ENCODE measurements at regions not wholly inside any gene's neighbourhood (a gene's known extent, or its start where the extent isn't known, plus 50 kb on each side); places are given as distances from the start of the nearest gene placed in this dataset.

DNA sequence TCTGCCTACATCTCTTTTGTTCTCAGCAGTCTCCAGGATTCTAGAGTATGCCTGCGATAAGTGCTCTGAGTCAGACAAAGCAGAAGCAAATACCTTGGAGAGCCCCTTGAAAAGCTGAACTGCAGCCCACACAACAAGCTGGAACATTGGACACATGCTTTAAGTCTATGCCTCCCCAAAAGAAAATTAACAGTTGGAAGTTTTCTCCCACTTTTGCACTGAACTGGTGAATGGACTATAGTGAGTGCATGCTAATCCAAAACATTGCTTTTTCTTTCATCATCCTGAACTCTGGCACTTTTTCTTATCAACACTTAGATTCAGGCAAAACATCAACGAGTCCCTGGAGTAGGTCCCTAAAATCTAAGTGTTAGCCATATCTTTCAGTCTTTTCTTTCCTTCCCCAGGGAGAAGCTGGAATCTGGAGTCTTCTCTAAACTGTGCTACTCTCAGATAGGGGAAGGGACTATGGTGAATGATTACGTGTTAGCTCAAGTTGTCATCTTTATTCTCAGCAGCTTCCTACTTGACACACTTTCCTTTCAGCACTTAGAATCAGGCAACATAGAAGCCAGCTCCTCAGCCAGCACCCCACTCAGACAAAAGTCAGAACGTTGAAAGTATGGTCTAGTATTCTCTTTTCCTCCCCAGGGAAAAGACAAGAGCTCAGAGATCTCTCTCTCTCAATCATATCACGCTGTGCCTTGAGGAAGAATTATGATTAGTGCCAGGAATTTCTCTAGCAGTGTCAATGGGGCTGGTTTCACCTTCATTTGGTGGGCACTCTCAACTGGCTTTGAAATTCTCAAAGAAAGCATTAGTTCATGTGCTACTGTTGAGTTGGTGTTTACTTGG lies 811.0 kb upstream of the GJE1 start:
- DNase-seq (ENCODE audit: low read depth): no peak
- TF ChIP-seq, protein P1, sequence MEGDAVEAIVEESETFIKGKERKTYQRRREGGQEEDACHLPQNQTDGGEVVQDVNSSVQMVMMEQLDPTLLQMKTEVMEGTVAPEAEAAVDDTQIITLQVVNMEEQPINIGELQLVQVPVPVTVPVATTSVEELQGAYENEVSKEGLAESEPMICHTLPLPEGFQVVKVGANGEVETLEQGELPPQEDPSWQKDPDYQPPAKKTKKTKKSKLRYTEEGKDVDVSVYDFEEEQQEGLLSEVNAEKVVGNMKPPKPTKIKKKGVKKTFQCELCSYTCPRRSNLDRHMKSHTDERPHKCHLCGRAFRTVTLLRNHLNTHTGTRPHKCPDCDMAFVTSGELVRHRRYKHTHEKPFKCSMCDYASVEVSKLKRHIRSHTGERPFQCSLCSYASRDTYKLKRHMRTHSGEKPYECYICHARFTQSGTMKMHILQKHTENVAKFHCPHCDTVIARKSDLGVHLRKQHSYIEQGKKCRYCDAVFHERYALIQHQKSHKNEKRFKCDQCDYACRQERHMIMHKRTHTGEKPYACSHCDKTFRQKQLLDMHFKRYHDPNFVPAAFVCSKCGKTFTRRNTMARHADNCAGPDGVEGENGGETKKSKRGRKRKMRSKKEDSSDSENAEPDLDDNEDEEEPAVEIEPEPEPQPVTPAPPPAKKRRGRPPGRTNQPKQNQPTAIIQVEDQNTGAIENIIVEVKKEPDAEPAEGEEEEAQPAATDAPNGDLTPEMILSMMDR (conservative IDR thresholded peaks at IDR 0.05; ENCODE audit: low read depth, low read length): no peak
- no peak overlapping the region for H3K4me3 ChIP-seq (ENCODE audit: low read length)

DNA sequence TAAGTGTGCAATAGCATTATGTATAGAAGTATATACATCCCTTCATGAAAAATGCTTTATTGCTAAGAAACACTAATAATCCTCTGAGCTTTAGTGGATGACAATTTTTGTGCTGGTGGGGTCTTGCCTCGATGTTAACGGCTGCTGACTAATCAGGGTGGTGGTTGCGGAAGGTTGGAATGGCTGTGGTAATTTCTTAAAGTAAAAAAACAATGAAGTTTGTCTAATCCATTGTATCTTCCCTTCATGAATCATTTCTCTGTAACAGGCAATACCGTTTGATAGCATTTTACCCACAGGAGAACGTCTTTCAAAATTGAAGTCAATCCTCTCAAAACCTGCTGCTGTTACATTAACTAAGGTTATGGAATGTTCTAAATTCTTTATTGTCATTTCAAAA lies 816.5 kb upstream of the GJE1 start:
- TF ChIP-seq, protein P1 (conservative IDR thresholded peaks at IDR 0.05; ENCODE audit: low read depth, low read length): no peak
- DNase-seq (ENCODE audit: low read depth): no peak
- no peak overlapping the region for H3K4me3 ChIP-seq (ENCODE audit: low read length)

DNA sequence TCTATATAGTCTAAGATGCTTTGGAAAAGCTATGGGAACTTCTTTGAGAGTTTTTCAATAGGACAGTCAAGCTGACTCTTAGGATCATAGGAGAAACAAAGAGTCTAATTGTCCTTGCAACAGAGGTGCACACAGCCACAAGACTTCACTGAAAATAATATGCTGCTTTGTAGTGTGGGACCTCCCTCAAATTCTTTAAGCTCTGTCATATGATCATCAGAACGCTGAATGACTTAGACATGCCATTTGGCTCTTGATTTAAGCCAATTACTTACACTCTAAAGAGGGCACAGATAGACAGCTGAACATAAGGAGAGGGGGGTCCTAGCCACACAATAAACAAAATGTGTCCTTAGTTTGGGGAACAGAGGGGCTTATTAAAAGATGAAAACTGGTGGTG lies 818.7 kb upstream of the GJE1 start:
- no peak overlapping the region for H3K4me3 ChIP-seq (ENCODE audit: low read length)
- TF ChIP-seq, protein P1 (conservative IDR thresholded peaks at IDR 0.05; ENCODE audit: low read depth, low read length): no peak
- DNase-seq (ENCODE audit: low read depth): peak; percentile 78

DNA sequence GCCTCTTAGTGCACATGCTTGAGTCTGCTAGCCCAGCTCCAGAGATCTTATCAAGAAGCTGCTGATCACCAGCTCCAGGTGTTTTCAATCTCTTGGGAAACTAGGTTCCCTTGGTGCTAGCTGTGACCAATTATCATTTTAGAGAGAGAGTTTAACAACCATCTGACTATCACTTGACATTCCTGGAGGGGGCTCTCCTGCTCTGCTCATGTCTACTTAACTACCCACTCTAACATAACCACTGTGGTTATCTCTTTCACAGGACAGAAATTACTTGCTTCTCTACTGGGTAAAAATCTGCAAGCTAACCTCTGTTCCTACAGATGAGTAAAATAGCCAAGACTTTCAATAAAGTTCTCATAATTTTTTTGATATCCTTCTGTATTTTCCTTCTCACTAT lies 823.4 kb upstream of the GJE1 start:
- no peak overlapping the region for H3K4me3 ChIP-seq (ENCODE audit: low read length)
- TF ChIP-seq, protein P1 (conservative IDR thresholded peaks at IDR 0.05; ENCODE audit: low read depth, low read length): no peak
- DNase-seq (ENCODE audit: low read depth): no peak

DNA sequence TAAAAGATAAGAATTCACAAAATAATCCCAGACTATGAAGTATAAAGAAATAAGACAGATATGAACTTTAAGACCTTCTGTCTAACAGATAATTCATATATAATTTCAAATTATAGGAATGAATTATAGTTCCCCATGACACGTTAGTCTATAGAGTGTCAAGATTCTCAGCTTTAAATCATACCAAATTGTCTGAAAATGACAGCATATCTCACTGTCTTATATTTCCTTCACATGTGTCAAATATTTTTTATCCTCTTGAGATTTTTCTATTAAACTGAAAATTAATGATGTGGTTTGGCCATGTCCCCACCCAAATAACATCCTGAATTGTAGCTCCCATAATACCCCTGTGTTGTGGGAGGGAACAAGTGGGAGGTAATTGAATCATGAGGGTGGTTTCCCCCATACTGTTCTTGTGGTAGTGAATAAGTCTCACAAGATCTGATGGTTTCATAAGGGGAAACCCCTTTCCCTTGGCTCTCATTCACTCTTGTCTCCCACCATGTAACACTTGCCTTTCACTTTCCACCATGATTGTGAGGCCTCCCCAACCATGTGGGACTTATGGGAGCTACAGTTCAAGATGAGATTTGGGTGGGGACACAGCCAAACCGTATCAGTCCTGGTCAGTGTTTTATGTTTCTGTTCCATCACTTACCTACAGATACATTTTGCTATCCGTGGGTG lies 825.3 kb upstream of the GJE1 start:
- DNase-seq (ENCODE audit: low read depth): no peak
- H3K4me3 ChIP-seq (ENCODE audit: low read length): no peak overlapping the region

DNA sequence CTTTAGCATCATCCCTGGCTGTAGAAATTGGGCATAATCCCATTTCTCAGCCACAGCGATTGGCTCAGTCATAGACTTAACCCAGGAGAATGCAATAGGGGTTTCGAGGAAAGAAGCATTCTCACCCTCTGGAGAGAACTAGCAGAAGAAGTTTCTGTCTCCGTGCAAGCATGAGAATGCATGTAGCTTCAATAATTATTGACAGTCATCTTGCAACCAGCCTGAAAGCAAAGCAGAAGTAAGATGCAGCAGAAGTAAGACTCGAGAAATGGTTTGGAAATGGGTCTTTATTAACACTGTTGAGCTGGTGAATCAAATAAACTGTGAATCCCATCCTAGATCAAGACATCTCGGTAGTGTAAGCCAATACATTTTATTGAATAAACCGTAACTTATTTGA lies 828.8 kb upstream of the GJE1 start:
- TF ChIP-seq, protein P1 (conservative IDR thresholded peaks at IDR 0.05; ENCODE audit: low read depth, low read length): no peak
- DNase-seq (ENCODE audit: low read depth): no peak
- H3K4me3 ChIP-seq (ENCODE audit: low read length): no peak overlapping the region

More for the DNA sequence above, 825.3 kb upstream of the GJE1 start:
- TF ChIP-seq, protein P1 (conservative IDR thresholded peaks at IDR 0.05; ENCODE audit: low read depth, low read length): no peak
